Kidney epithelial cell (primary cell): ENCODE measurements at regions not wholly inside any gene's neighbourhood (a gene's known extent, or its start where the extent isn't known, plus 50 kb on each side); places are given as distances from the start of the nearest gene placed in this dataset.

Experiments used
- DNase-seq: peaks from one replicate; pipeline ENCODE4 v3.0.0-alpha.2; 2010; ENCODE audit warnings: low read depth
- H3K27me3 ChIP-seq: 2 replicates; pipeline ENCODE4 v1.6.0; 2011; ENCODE audit warnings: low read length; ENCODE audit not compliant: control insufficient read depth, insufficient read depth
- H3K36me3 ChIP-seq: 2 replicates; pipeline ENCODE4 v1.5.1; 2011; ENCODE audit warnings: low read length; ENCODE audit not compliant: control insufficient read depth, insufficient read depth
- H3K4me3 ChIP-seq: 2 replicates; pipeline ENCODE4 v1.5.1; 2011; ENCODE audit warnings: low read depth, mild to moderate bottlenecking, control low read depth, low read length
- CTCF ChIP-seq: IDR thresholded peaks from 2 replicates; pipeline ENCODE4 v1.5.1; 2011; ENCODE audit warnings: mild to moderate bottlenecking, moderate library complexity, low read length, control low read depth, inconsistent platforms; ENCODE audit not compliant: insufficient read depth, poor library complexity, severe bottlenecking

- no peak for DNase-seq
- H3K27me3 ChIP-seq: no peaks in the 10 kb centered on the region
- no peak overlapping the region for H3K4me3 ChIP-seq
- no peak for TF ChIP-seq CTCF
- H3K36me3 ChIP-seq: no peaks in the 10 kb centered on the region
Observed at GRCh38 chr7:88358881-88359280, 52.2 kb upstream of the STEAP4 start.

- no peaks in the 10 kb centered on the region for H3K36me3 ChIP-seq
- no peak for TF ChIP-seq CTCF
- DNase-seq: no peak
- H3K27me3 ChIP-seq: no peaks in the 10 kb centered on the region
- H3K4me3 ChIP-seq: no peak overlapping the region
Observed at GRCh38 chr7:88358526-88358838, 51.8 kb upstream of the STEAP4 start.

GRCh38 chr7:88357781-88358525, 51.3 kb upstream of the STEAP4 start:
- H3K4me3 ChIP-seq: no peak overlapping the region
- H3K27me3 ChIP-seq: no peaks in the 10 kb centered on the region
- TF ChIP-seq CTCF: peak; percentile 60
- H3K36me3 ChIP-seq: no peaks in the 10 kb centered on the region
- no peak for DNase-seq

- DNase-seq: no peak
- TF ChIP-seq CTCF: peak; percentile 26
- H3K4me3 ChIP-seq: no peak overlapping the region
- no peaks in the 10 kb centered on the region for H3K27me3 ChIP-seq
- no peaks in the 10 kb centered on the region for H3K36me3 ChIP-seq
Observed at GRCh38 chr7:88357294-88357693, 50.6 kb upstream of the STEAP4 start.
